Body of pancreas (tissue), 4 donors: ENCODE measurements at regions not wholly inside any gene's neighbourhood (a gene's known extent, or its start where the extent isn't known, plus 50 kb on each side); places are given as distances from the start of the nearest gene placed in this dataset.
A peak's percentile ranks its signal among the peaks of the same experiment; 100 is the strongest.
"Not testable (repeated sequence)": the region's sequence is repeated elsewhere in the genome, so short reads cannot be mapped to it uniquely, and the experiment has no call there.

Source experiments
- ATAC-seq: fragments of 150-250 bp; one replicate; pipeline ENCODE4 v1.9.1; 2016
- DNase-seq, 4 donors: peaks; one replicate each; pipeline ENCODE4 v3.0.0-alpha.2; 2019
- H3K27ac ChIP-seq, 4 donors: fragments of 200-600 bp; sonication (generic); 1 replicate in 3 of 4; 2 replicates in 1 of 4; pipeline versions ENCODE4 v1.5.1 to v1.6.1; 2016 to 2019; ENCODE audit warnings: mild to moderate bottlenecking in 1 of 4, mixed read lengths in 1 of 4, moderate library complexity in 1 of 4
- H3K27me3 ChIP-seq, 2 donors: fragments of 200-600 bp; sonication (generic); one replicate each; pipeline ENCODE4 v1.6.0; 2016; ENCODE audit warnings: mild to moderate bottlenecking in 1 of 2
- H3K36me3 ChIP-seq, 2 donors: fragments of 200-600 bp; sonication (generic); replicated peaks in 1 of 2; 2 replicates each; pipeline ENCODE4 v1.5.1; 2016; ENCODE audit warnings: low read depth in 2 of 2; ENCODE audit not compliant: insufficient read depth in 1 of 2
- H3K4me1 ChIP-seq: fragments of 200-600 bp; sonication (generic); one replicate; pipeline ENCODE4 v1.6.0; 2016
- H3K4me3 ChIP-seq, 2 donors: fragments of 200-600 bp; sonication (generic); 1 replicate in 1 of 2; 2 replicates in 1 of 2; pipeline ENCODE4 v1.5.1; 2016 to 2019
- H3K9me3 ChIP-seq, 3 donors: fragments of 200-600 bp; sonication (generic); 1 replicate in 2 of 3; 2 replicates in 1 of 3; pipeline ENCODE4 v1.5.1; 2016
- POLR2A ChIP-seq, 3 donors: fragments of 450-650 bp; IDR thresholded peaks; one replicate each; pipeline ENCODE4 v1.6.1; 2016; ENCODE audit warnings: antibody characterized with exemption in 3 of 3, mild to moderate bottlenecking in 2 of 3
- WGBS, 2 donors: methylation state at CpG; one replicate each; pipeline ENCODE4 v1.1.5; 2017; 5-methylcytosine and 5-hydroxymethylcytosine counted together
- intact Hi-C: fragments of 100-400 bp; cut with DNase I; formaldehyde crosslinking; loops from one replicate; pipeline ENCODE4 v1.15.1; 2023
- TF ChIP-seq, protein P1 (sequence below), 7 experiments: fragments of 450-650 bp in 4 of 7; fragments of 200-600 bp in 3 of 7; sonication (generic) in 3 of 7; IDR thresholded peaks; one replicate each; pipeline ENCODE4 v1.5.1; 2016 to 2019; ENCODE audit warnings: antibody characterized with exemption in 7 of 7

DNA sequence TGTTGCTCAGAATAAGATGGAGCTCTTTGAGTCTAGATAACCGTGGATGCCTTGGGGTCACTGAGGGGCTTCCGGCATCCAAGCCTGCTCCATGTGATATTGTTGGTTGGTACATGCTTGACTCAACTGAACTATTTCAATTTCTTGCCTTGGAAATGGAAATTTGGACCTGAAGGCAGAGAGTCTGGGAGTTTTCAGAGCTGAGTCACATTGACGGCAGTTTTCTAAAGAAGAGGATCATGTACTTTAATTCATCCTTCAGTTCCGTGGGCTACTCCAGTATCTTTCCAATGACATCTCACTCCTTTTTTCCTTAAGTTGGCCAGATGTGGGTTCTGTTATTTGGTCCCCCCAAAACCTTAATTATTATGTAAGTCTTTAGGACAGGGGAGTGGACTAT lies 100.5 kb downstream of the MFAP3L start:
- Histone ChIP-seq H3K4me3 (no peak overlapping the region), H3K27me3 (no peaks in the 10 kb centered on the region), H3K9me3 (no peaks in the 10 kb centered on the region), H3K4me1 (no peaks in the 10 kb centered on the region), H3K27ac (no peak overlapping the region), H3K36me3 (no peaks in the 10 kb centered on the region)
- 69 to 82% methylated on average over 4 of the region's 4 CpGs for WGBS, 2 donors
- TF ChIP-seq, protein P1, sequence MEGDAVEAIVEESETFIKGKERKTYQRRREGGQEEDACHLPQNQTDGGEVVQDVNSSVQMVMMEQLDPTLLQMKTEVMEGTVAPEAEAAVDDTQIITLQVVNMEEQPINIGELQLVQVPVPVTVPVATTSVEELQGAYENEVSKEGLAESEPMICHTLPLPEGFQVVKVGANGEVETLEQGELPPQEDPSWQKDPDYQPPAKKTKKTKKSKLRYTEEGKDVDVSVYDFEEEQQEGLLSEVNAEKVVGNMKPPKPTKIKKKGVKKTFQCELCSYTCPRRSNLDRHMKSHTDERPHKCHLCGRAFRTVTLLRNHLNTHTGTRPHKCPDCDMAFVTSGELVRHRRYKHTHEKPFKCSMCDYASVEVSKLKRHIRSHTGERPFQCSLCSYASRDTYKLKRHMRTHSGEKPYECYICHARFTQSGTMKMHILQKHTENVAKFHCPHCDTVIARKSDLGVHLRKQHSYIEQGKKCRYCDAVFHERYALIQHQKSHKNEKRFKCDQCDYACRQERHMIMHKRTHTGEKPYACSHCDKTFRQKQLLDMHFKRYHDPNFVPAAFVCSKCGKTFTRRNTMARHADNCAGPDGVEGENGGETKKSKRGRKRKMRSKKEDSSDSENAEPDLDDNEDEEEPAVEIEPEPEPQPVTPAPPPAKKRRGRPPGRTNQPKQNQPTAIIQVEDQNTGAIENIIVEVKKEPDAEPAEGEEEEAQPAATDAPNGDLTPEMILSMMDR (IDR thresholded peaks at IDR 0.05), result no peak
- no peak for TF ChIP-seq POLR2A (IDR thresholded peaks at IDR 0.05)
- DNase-seq (no peak), ATAC-seq (no peak)
- intact Hi-C loops, result no loop called here

DNA sequence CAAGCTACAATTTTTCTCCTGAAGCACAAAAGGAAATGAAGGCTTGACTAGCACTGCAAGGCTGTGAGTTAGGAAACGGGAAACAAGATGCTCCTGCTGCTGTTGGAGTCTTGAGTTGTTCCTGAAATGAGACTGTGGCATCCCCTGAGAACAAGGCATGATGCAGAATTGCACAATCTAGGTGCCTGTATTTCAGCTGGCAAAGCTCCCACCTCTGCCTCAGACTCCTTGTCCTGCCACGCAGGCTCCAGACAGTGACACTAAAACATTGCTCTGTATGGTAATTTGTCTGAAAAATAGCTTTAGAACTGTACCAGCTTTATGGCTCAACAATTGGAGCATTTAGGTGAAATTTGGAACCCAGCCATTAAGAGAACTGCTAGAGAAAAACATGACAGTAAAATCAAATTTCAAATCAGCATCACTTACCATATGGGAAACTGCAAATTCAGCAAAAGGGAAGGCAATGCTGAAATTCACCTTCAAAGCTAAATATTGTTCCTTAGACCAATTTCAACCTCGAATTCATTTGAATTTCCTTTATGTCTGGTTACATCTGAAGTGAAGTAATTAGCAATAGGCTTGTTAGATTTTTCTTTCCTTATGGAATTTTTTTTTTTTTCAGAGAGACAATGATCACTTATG lies 103.4 kb downstream of the MFAP3L start:
- DNase-seq (peak in 3 of 4 donors; percentile 4 to 27 (median 9)), ATAC-seq (no peak)
- H3K4me1 ChIP-seq, result no peaks in the 10 kb centered on the region
- H3K36me3 ChIP-seq, result no peaks in the 10 kb centered on the region
- no peak overlapping the region for H3K4me3 ChIP-seq
- H3K27ac ChIP-seq, result no peak overlapping the region
- WGBS, 2 donors, result 21 to 31% methylated on average over 2 to 3 of the region's 3 CpGs
- intact Hi-C loops, result no loop called here
- TF ChIP-seq POLR2A (IDR thresholded peaks at IDR 0.05), result no peak
- TF ChIP-seq, protein P1 (IDR thresholded peaks at IDR 0.05), result no peak
- H3K9me3 ChIP-seq, result no peaks in the 10 kb centered on the region
- H3K27me3 ChIP-seq, result no peaks in the 10 kb centered on the region

DNA sequence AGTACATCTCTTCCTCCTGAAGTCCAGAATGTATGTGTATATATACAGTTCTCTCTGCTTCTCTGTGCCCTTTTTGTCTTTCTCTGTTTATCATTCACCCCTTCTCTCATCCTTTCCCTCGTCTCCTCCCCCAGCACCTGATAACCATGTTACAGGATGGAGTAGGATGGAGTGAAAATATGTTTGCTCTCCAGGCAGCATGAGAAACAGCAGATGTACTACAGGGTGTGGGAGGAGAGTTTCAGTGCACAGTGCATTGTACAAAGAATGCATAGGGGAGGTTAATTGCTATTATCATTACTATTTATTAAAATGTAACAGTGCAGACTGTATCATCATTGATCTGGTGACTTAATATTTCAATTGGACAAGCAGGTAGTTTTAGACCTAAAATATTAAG lies 104.5 kb downstream of the MFAP3L start:
- DNase-seq (no peak), ATAC-seq (no peak)
- Histone ChIP-seq H3K4me1 (no peaks in the 10 kb centered on the region), H3K4me3 (no peak overlapping the region), H3K36me3 (no peaks in the 10 kb centered on the region), H3K9me3 (no peaks in the 10 kb centered on the region), H3K27ac (no peak overlapping the region), H3K27me3 (no peaks in the 10 kb centered on the region)
- intact Hi-C loops, result no loop called here
- 16 to 24% methylated on average over 1 of the region's 1 CpG for WGBS, 2 donors
- TF ChIP-seq, protein P1 (IDR thresholded peaks at IDR 0.05), result no peak
- no peak for TF ChIP-seq POLR2A (IDR thresholded peaks at IDR 0.05)

DNA sequence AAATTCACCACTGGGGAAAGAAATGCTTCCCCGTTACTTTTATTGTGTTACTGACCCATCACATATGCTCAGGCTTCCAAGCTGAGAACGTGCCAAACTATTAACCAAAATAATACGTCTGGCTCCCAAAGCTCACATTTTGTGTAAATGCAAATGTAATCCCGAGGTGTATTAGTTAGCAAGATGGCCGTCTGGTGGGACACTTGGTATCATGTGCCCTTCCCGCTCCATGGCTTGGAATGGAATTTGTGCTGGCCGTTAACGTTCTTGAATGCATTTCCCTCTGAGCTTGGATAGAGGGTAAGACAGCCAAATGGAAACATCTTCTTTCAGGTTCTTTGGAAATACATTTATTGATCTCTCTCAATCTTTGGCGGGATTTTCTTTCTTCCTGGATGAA lies 105.0 kb downstream of the MFAP3L start:
- H3K9me3 ChIP-seq, result no peaks in the 10 kb centered on the region
- no peak for ATAC-seq
- no peak for TF ChIP-seq POLR2A (IDR thresholded peaks at IDR 0.05)
- TF ChIP-seq, protein P1 (IDR thresholded peaks at IDR 0.05), result no peak
- whole genome bisulfite sequencing, 2 donors, result 68 to 73% methylated on average over 9 of the region's 9 CpGs
- H3K27ac ChIP-seq, result no peak overlapping the region
- H3K27me3 ChIP-seq, result no peaks in the 10 kb centered on the region
- no peaks in the 10 kb centered on the region for H3K4me1 ChIP-seq
- DNase-seq, result no peak
- intact Hi-C loops, result no loop called here
- H3K4me3 ChIP-seq, result no peak overlapping the region
- no peaks in the 10 kb centered on the region for H3K36me3 ChIP-seq

DNA sequence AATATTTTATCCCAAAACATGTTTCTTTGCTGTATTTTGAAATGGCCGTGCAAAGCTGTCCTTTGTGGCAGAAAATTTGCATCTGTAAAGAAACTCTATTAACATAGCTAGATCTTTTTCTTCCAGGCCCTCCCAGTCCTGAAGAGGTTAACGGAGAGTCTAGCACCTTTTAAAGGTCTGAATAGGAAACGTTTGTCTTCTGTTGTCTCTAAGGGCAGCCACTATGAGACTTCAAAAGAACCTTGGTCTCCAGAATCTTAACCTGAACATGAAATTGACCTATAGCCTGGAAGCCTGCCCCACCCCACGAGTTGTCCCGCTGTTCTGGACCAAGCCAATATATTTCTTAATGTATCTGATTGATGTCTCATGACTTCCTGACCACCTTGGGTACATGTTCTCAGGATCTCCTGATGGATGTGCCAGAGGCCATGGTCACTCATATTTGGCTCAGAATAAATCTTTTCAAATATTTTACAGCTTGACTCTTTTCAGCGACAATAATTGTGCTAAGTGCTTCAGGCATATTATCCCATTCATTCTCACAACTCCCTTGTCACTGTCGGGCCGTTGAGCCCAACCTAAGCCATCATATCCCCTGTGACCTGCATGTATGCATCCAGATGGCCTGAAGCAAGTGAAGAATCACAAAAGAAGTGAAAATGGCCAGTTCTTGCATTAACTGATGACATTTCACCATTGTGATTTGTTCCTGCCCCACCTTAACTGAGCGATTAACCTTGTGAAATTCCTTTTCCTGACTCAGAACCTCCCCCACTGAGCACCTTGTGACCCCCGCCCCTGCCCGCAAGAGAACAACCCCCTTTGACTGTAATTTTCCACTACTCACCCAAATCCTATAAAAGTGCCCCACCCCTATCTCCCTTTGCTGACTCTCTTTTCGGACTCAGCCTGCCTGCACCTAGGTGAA lies 106.7 kb downstream of the MFAP3L start:
- H3K27me3 ChIP-seq, DNase-seq, H3K9me3 ChIP-seq, H3K36me3 ChIP-seq, H3K4me1 ChIP-seq, H3K27ac ChIP-seq, H3K4me3 ChIP-seq, intact Hi-C loops, ATAC-seq: not testable (repeated sequence)
- 49 to 52% methylated on average over 11 to 12 of the region's 12 CpGs for WGBS, 2 donors
